DOHH2 (cell line): ENCODE measurements at regions not wholly inside any gene's neighbourhood (a gene's known extent, or its start where the extent isn't known, plus 50 kb on each side); places are given as distances from the start of the nearest gene placed in this dataset.

Experiments used
- H3F3A ChIP-seq: fragments of 200-600 bp; sonication (generic), shearing (Covaris generic); 2 replicates; pipeline ENCODE4 v1.6.0; 2016; ENCODE audit warnings: antibody characterized with exemption, mild to moderate bottlenecking; ENCODE audit not compliant: control insufficient read depth, insufficient read depth
- H3K27ac ChIP-seq: fragments of 200-600 bp; sonication (generic); 2 replicates; pipeline ENCODE4 v1.5.1; 2014; ENCODE audit warnings: low read depth, mild to moderate bottlenecking, low read length, moderate library complexity
- H3K27me3 ChIP-seq: fragments of 200-600 bp; sonication (generic); 2 replicates; pipeline ENCODE4 v1.6.1; 2014; ENCODE audit warnings: mild to moderate bottlenecking, low read length, mixed read lengths; ENCODE audit not compliant: control insufficient read depth
- H3K36me3 ChIP-seq: fragments of 200-600 bp; sonication (generic); 2 replicates; pipeline ENCODE4 v1.6.1; 2014; ENCODE audit warnings: mild to moderate bottlenecking, low read length, moderate library complexity, mixed read lengths; ENCODE audit not compliant: control insufficient read depth
- H3K4me1 ChIP-seq: fragments of 200-600 bp; sonication (generic); 2 replicates; pipeline ENCODE4 v1.6.1; 2014; ENCODE audit warnings: mild to moderate bottlenecking, low read length, mixed read lengths; ENCODE audit not compliant: control insufficient read depth
- H3K4me2 ChIP-seq: fragments of 200-600 bp; sonication (generic); 2 replicates; pipeline ENCODE4 v1.6.0; 2014; ENCODE audit warnings: mild to moderate bottlenecking, low read length, moderate library complexity
- H3K4me3 ChIP-seq: fragments of 200-600 bp; sonication (generic); 2 replicates; pipeline ENCODE4 v1.5.1; 2014; ENCODE audit warnings: mild to moderate bottlenecking, low read length, mixed read lengths
- H3K79me2 ChIP-seq: fragments of 200-600 bp; sonication (generic); 2 replicates; pipeline ENCODE4 v1.6.1; 2014; ENCODE audit warnings: mild to moderate bottlenecking, low read length, mixed read lengths; ENCODE audit not compliant: control insufficient read depth
- H3K9me2 ChIP-seq: fragments of 200-600 bp; sonication (generic); replicated peaks from 2 replicates; pipeline ENCODE4 v1.6.1; 2014; ENCODE audit warnings: mild to moderate bottlenecking, low read length, mixed read lengths; ENCODE audit not compliant: control insufficient read depth
- H3K9me3 ChIP-seq: fragments of 200-600 bp; sonication (generic); 2 replicates; pipeline ENCODE4 v1.6.1; 2014; ENCODE audit warnings: antibody characterized with exemption, low read length, mixed read lengths; ENCODE audit not compliant: control insufficient read depth, insufficient read depth
- H4K20me1 ChIP-seq: fragments of 200-600 bp; sonication (generic); 2 replicates; pipeline ENCODE4 v1.6.0; 2014; ENCODE audit warnings: low read depth, mild to moderate bottlenecking, antibody characterized with exemption, low read length, moderate library complexity; ENCODE audit not compliant: control insufficient read depth, insufficient read depth
- CTCF ChIP-seq: fragments of 200-600 bp; sonication (generic); IDR thresholded peaks from one replicate; pipeline ENCODE4 v1.5.1; 2014; ENCODE audit warnings: antibody characterized with exemption, mild to moderate bottlenecking, low read depth, low read length; ENCODE audit not compliant: poor library complexity, severe bottlenecking
- EZH2phosphoT487 ChIP-seq: fragments of 200-600 bp; sonication (generic); IDR thresholded peaks from 2 replicates; pipeline ENCODE4 v1.6.1; 2017; ENCODE audit warnings: borderline replicate concordance, mild to moderate bottlenecking, antibody characterized with exemption, low read length, moderate library complexity, mixed read lengths

GRCh38 chr3:59659755-59660154 is 609.9 kb upstream of the CFAP20DC start:
- H3K27me3 ChIP-seq = no peaks in the 10 kb centered on the region
- no peaks in the 10 kb centered on the region for H3K9me3 ChIP-seq
- no peaks in the 10 kb centered on the region for H3F3A ChIP-seq
- H3K4me1 ChIP-seq = no peaks in the 10 kb centered on the region
- H3K36me3 ChIP-seq = no peaks in the 10 kb centered on the region
- H3K9me2 ChIP-seq = no peaks in the 10 kb centered on the region; the same call in 1 of the 2 replicates
- no peak overlapping the region for H3K4me2 ChIP-seq
- H4K20me1 ChIP-seq = no peaks in the 10 kb centered on the region
- H3K4me3 ChIP-seq = no peak overlapping the region
- H3K27ac ChIP-seq = no peak overlapping the region
- no peaks in the 10 kb centered on the region for H3K79me2 ChIP-seq
- no peak for TF ChIP-seq CTCF
- TF ChIP-seq EZH2phosphoT487 = no peak

GRCh38 chr3:59658866-59659265 is 609.0 kb upstream of the CFAP20DC start:
- Histone ChIP-seq H3K79me2 (no peaks in the 10 kb centered on the region), H3K4me2 (no peak overlapping the region), H3K9me2 (no peaks in the 10 kb centered on the region; the same call in 1 of the 2 replicates), H3K9me3 (no peaks in the 10 kb centered on the region), H3F3A (no peaks in the 10 kb centered on the region), H3K27ac (no peak overlapping the region), H3K27me3 (no peaks in the 10 kb centered on the region), H3K4me1 (no peaks in the 10 kb centered on the region), H4K20me1 (no peaks in the 10 kb centered on the region), H3K4me3 (no peak overlapping the region), H3K36me3 (no peaks in the 10 kb centered on the region)
- no peak for TF ChIP-seq CTCF
- no peak for TF ChIP-seq EZH2phosphoT487

GRCh38 chr3:59658274-59658673 is 608.4 kb upstream of the CFAP20DC start:
- Histone ChIP-seq H3K36me3 (no peaks in the 10 kb centered on the region), H3K9me3 (no peaks in the 10 kb centered on the region), H3K79me2 (no peaks in the 10 kb centered on the region), H3K4me3 (no peak overlapping the region), H4K20me1 (no peaks in the 10 kb centered on the region), H3K27me3 (no peaks in the 10 kb centered on the region), H3F3A (no peaks in the 10 kb centered on the region), H3K9me2 (no peaks in the 10 kb centered on the region; the same call in 1 of the 2 replicates), H3K4me1 (no peaks in the 10 kb centered on the region), H3K27ac (no peak overlapping the region), H3K4me2 (no peak overlapping the region)
- TF ChIP-seq CTCF = no peak
- TF ChIP-seq EZH2phosphoT487 = no peak
